Keratinocyte (primary cell): ENCODE measurements at regions not wholly inside any gene's neighbourhood (a gene's known extent, or its start where the extent isn't known, plus 50 kb on each side); places are given as distances from the start of the nearest gene placed in this dataset.

ENCODE experiments used
- EZH2 ChIP-seq: IDR thresholded peaks from one replicate; pipeline ENCODE4 v1.6.1; 2012; ENCODE audit warnings: inconsistent platforms, mild to moderate bottlenecking, low read length, moderate library complexity
- TF ChIP-seq, protein P1 (sequence below), 3 experiments: IDR thresholded peaks in 1 of 3; conservative IDR thresholded peaks in 1 of 3; optimal IDR thresholded peaks in 1 of 3; 2 replicates in 2 of 3; 3 replicates in 1 of 3; pipeline versions ENCODE3 to v1.5.1; 2011; ENCODE audit warnings: low read length in 3 of 3, mild to moderate bottlenecking in 3 of 3, moderate library complexity in 2 of 3, control low read depth in 1 of 3, inconsistent platforms in 1 of 3; ENCODE audit not compliant: insufficient read depth in 2 of 3; ENCODE audit errors: extremely low read depth in 1 of 3

DNA sequence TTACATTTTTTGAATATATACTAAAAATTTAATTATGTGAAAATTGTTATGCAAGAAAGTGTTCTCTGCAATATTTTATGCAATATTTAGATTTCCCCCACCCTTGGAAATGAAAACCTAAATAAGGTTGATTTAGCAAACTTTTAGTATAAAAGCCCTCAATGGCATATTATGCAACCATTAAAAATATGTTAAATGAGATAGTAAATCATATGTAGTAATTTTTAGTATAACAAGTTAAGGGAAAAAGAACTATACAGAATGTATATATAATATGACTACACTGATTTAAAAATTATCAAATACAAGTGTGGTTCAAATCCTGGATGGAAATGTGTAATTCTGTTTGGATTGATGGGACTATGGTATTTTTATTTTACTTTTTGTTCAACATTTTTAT, 116.9 kb upstream of the MEF2C start:
- TF ChIP-seq, protein P1, sequence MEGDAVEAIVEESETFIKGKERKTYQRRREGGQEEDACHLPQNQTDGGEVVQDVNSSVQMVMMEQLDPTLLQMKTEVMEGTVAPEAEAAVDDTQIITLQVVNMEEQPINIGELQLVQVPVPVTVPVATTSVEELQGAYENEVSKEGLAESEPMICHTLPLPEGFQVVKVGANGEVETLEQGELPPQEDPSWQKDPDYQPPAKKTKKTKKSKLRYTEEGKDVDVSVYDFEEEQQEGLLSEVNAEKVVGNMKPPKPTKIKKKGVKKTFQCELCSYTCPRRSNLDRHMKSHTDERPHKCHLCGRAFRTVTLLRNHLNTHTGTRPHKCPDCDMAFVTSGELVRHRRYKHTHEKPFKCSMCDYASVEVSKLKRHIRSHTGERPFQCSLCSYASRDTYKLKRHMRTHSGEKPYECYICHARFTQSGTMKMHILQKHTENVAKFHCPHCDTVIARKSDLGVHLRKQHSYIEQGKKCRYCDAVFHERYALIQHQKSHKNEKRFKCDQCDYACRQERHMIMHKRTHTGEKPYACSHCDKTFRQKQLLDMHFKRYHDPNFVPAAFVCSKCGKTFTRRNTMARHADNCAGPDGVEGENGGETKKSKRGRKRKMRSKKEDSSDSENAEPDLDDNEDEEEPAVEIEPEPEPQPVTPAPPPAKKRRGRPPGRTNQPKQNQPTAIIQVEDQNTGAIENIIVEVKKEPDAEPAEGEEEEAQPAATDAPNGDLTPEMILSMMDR (optimal IDR thresholded peaks at IDR 0.05 in 1 of 3, IDR thresholded peaks at IDR 0.05 in 1 of 3, conservative IDR thresholded peaks at IDR 0.05 in 1 of 3; ENCODE audit: extremely low read depth in 1 of 3, insufficient read depth in 2 of 3, low read length in 3 of 3) = no peak
- TF ChIP-seq EZH2 = no peak
